Osteoblast (primary cell): ENCODE measurements at regions not wholly inside any gene's neighbourhood (a gene's known extent, or its start where the extent isn't known, plus 50 kb on each side); places are given as distances from the start of the nearest gene placed in this dataset.
A peak's percentile ranks its signal among the peaks of the same experiment; 100 is the strongest.

Experiments used
- DNase-seq: peaks from one replicate; pipeline ENCODE4 v3.0.0; 2011; ENCODE audit warnings: low spot score, mixed read lengths; ENCODE audit not compliant: insufficient read length; ENCODE audit errors: missing footprints
- H2AFZ ChIP-seq: 2 replicates; pipeline ENCODE4 v1.6.0; 2011; ENCODE audit warnings: mild to moderate bottlenecking, low read length
- H3K27ac ChIP-seq: 2 replicates; pipeline ENCODE4 v1.5.1; 2011; ENCODE audit warnings: mild to moderate bottlenecking, low read depth, low read length, moderate library complexity
- H3K27me3 ChIP-seq: 2 replicates; pipeline ENCODE4 v1.6.0; 2012; ENCODE audit warnings: mild to moderate bottlenecking, control low read depth, inconsistent platforms, low read length, moderate library complexity; ENCODE audit not compliant: insufficient read depth
- H3K36me3 ChIP-seq: 2 replicates; pipeline ENCODE4 v1.5.1; 2011; ENCODE audit warnings: mild to moderate bottlenecking, low read length, control low read depth, moderate library complexity; ENCODE audit not compliant: insufficient read depth
- H3K4me1 ChIP-seq: 2 replicates; pipeline ENCODE4 v1.5.1; 2011; ENCODE audit warnings: mild to moderate bottlenecking, low read length, control low read depth, moderate library complexity; ENCODE audit not compliant: insufficient read depth
- H3K4me2 ChIP-seq: 2 replicates; pipeline ENCODE4 v1.6.0; 2011; ENCODE audit warnings: mild to moderate bottlenecking, low read length; ENCODE audit not compliant: insufficient read depth
- H3K4me3 ChIP-seq: fragments of 200-600 bp; sonication (generic); 3 replicates; pipeline ENCODE4 v1.5.1; 2012; ENCODE audit warnings: mild to moderate bottlenecking, low read length, inconsistent platforms; ENCODE audit not compliant: insufficient read depth
- H3K79me2 ChIP-seq: 2 replicates; pipeline ENCODE4 v1.6.0; 2012; ENCODE audit warnings: mild to moderate bottlenecking, low read length, control low read depth, inconsistent platforms; ENCODE audit not compliant: insufficient read depth
- H3K9me3 ChIP-seq: 2 replicates; pipeline ENCODE4 v1.5.1; 2011; ENCODE audit warnings: low read depth, low read length, control low read depth
- H4K20me1 ChIP-seq: 2 replicates; pipeline ENCODE4 v1.6.0; 2012; ENCODE audit warnings: mild to moderate bottlenecking, low read length, control low read depth; ENCODE audit not compliant: insufficient read depth
- TF ChIP-seq, protein P1 (sequence below): IDR thresholded peaks from 2 replicates; pipeline ENCODE4 v1.5.1; 2011; ENCODE audit warnings: mild to moderate bottlenecking, low read depth, low read length, moderate library complexity; ENCODE audit errors: extremely low read depth

- Histone ChIP-seq H3K4me2 (no peak overlapping the region), H3K79me2 (no peaks in the 10 kb centered on the region), H3K27me3 (no peaks in the 10 kb centered on the region), H2AFZ (peak overlapping the region; percentile 11), H3K4me1 (no peaks in the 10 kb centered on the region), H3K36me3 (no peaks in the 10 kb centered on the region), H3K9me3 (no peaks in the 10 kb centered on the region), H3K27ac (no peak overlapping the region), H4K20me1 (no peaks in the 10 kb centered on the region), H3K4me3 (no peak overlapping the region)
- no peak for DNase-seq
- TF ChIP-seq, protein P1, sequence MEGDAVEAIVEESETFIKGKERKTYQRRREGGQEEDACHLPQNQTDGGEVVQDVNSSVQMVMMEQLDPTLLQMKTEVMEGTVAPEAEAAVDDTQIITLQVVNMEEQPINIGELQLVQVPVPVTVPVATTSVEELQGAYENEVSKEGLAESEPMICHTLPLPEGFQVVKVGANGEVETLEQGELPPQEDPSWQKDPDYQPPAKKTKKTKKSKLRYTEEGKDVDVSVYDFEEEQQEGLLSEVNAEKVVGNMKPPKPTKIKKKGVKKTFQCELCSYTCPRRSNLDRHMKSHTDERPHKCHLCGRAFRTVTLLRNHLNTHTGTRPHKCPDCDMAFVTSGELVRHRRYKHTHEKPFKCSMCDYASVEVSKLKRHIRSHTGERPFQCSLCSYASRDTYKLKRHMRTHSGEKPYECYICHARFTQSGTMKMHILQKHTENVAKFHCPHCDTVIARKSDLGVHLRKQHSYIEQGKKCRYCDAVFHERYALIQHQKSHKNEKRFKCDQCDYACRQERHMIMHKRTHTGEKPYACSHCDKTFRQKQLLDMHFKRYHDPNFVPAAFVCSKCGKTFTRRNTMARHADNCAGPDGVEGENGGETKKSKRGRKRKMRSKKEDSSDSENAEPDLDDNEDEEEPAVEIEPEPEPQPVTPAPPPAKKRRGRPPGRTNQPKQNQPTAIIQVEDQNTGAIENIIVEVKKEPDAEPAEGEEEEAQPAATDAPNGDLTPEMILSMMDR: no peak
These were observed 336.7 kb downstream of the DUSP10 start for GRCh38 chr1:221405146-221405545.

GRCh38 chr1:221408117-221408803 lies 333.6 kb downstream of the DUSP10 start:
- H3K4me2 ChIP-seq: no peak overlapping the region
- no peaks in the 10 kb centered on the region for H3K36me3 ChIP-seq
- H3K79me2 ChIP-seq: no peaks in the 10 kb centered on the region
- H4K20me1 ChIP-seq: no peaks in the 10 kb centered on the region
- TF ChIP-seq, protein P1: no peak
- H2AFZ ChIP-seq: no peak overlapping the region
- H3K27me3 ChIP-seq: no peaks in the 10 kb centered on the region
- H3K4me3 ChIP-seq: no peak overlapping the region
- no peak for DNase-seq
- no peaks in the 10 kb centered on the region for H3K9me3 ChIP-seq
- H3K27ac ChIP-seq: no peak overlapping the region
- H3K4me1 ChIP-seq: no peaks in the 10 kb centered on the region

DNA sequence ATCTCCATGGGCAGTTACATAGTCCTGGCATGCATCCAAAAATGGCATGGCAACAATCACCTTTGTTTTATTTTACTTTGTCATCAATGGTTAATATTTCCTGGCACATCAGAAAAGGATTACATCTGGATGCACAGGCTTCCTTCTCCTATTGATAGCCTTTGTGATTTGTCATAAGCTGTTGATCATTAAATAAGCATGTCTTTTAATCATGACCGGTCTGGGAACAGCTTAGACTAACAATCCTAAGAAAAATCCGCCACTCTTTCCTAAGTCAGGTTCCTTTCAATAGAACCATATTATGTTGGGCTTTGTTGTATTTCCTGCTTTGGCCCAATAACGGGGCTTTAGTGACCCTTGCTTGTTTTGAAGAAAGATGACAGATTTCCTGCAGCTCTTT lies 330.6 kb downstream of the DUSP10 start:
- Histone ChIP-seq H3K36me3 (no peaks in the 10 kb centered on the region), H3K79me2 (no peaks in the 10 kb centered on the region), H2AFZ (no peak overlapping the region), H3K27me3 (no peaks in the 10 kb centered on the region), H3K27ac (no peak overlapping the region), H4K20me1 (no peaks in the 10 kb centered on the region), H3K4me3 (no peak overlapping the region), H3K4me1 (no peaks in the 10 kb centered on the region), H3K4me2 (no peak overlapping the region), H3K9me3 (no peaks in the 10 kb centered on the region)
- TF ChIP-seq, protein P1: no peak
- DNase-seq: peak; percentile 35

DNA sequence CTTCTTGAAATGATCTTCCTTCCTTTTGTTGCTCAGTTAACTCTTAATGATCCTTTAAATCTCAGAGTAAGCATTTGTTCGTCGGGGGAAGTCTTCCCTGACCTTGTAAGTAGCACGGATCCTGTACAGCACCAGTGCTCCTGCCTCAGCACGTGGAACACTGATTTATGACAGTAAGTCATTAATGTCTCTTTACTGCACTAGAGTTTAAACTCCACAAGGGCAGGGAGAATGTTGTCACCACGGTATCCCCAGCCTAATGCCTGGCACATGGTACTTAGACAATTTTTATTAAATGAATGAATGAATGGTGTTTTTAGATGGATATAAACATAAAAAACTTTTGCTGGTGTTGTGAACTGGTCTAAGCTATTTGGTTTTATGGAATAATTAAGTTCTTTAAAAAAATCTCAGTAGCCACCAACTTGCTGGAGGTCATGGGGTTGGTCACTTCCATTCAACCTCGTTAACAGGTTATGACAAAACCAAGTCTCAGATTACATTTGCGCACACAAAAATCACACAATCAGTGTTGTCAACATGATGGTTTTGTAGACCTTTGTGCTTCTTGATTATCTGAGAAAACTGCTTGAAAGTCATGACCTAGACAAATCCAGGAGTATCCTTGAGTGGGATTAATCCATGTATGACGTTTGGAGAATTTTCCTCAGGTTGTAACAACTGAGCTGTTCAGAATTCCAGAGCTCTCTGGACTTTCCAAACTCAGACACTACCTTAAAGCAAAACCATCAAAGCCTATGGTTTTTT lies 326.9 kb downstream of the DUSP10 start:
- TF ChIP-seq, protein P1: no peak
- no peak for DNase-seq
- H3K27me3 ChIP-seq: no peaks in the 10 kb centered on the region

More for the DNA sequence above, 326.9 kb downstream of the DUSP10 start:
- Histone ChIP-seq H3K4me2 (no peak overlapping the region), H3K4me3 (no peak overlapping the region), H3K36me3 (no peaks in the 10 kb centered on the region), H2AFZ (no peak overlapping the region), H3K4me1 (peaks cover 14% of the 10 kb centered on the region), H4K20me1 (no peaks in the 10 kb centered on the region), H3K79me2 (no peaks in the 10 kb centered on the region), H3K27ac (no peak overlapping the region), H3K9me3 (no peaks in the 10 kb centered on the region)
